Trophoblast cell (in vitro differentiated cells and primary cell): ENCODE measurements at regions not wholly inside any gene's neighbourhood (a gene's known extent, or its start where the extent isn't known, plus 50 kb on each side); places are given as distances from the start of the nearest gene placed in this dataset.
A peak's percentile ranks its signal among the peaks of the same experiment; 100 is the strongest.

Source experiments
- DNase-seq, 2 donors: peaks; one replicate each; pipeline ENCODE4 v3.0.0-alpha.2; 2016
- H2AFZ ChIP-seq: 2 replicates; pipeline ENCODE4 v1.6.1; 2013; ENCODE audit warnings: low read length, moderate library complexity, mild to moderate bottlenecking; ENCODE audit not compliant: insufficient read depth, poor library complexity
- H2AK5ac ChIP-seq: 2 replicates; pipeline ENCODE4 v1.6.1; 2013; ENCODE audit warnings: mild to moderate bottlenecking, low read length
- H2BK120ac ChIP-seq: 2 replicates; pipeline ENCODE4 v1.6.1; 2013; ENCODE audit warnings: low read length, mild to moderate bottlenecking, moderate library complexity; ENCODE audit not compliant: insufficient read depth, poor library complexity
- H2BK12ac ChIP-seq: 2 replicates; pipeline ENCODE4 v1.6.1; 2013; ENCODE audit warnings: mild to moderate bottlenecking, low read length, moderate library complexity
- H2BK5ac ChIP-seq: 2 replicates; pipeline ENCODE4 v1.6.1; 2013; ENCODE audit warnings: low read length, low read depth, moderate library complexity, mild to moderate bottlenecking; ENCODE audit not compliant: poor library complexity
- H3K14ac ChIP-seq: 2 replicates; pipeline ENCODE4 v1.6.1; 2013; ENCODE audit warnings: mild to moderate bottlenecking, low read length
- H3K18ac ChIP-seq: 2 replicates; pipeline ENCODE4 v1.6.1; 2013; ENCODE audit warnings: mild to moderate bottlenecking, low read length
- H3K23ac ChIP-seq: 2 replicates; pipeline ENCODE4 v1.6.1; 2013; ENCODE audit warnings: low read length
- H3K27ac ChIP-seq: 2 replicates; pipeline ENCODE4 v1.5.1; 2013; ENCODE audit warnings: low read depth, mild to moderate bottlenecking, inconsistent platforms, low read length, moderate library complexity
- H3K27me3 ChIP-seq: 2 replicates; pipeline ENCODE4 v1.6.1; 2013; ENCODE audit warnings: inconsistent platforms, mild to moderate bottlenecking, low read length, moderate library complexity; ENCODE audit not compliant: insufficient read depth
- H3K36me3 ChIP-seq, 2 experiments: 1 replicate in 1 of 2; 2 replicates in 1 of 2; pipeline ENCODE4 v1.6.1; 2013; ENCODE audit warnings: low read length in 2 of 2, mild to moderate bottlenecking in 2 of 2, moderate library complexity in 1 of 2; ENCODE audit not compliant: insufficient read depth in 2 of 2, control insufficient read depth in 1 of 2
- H3K4ac ChIP-seq: 2 replicates; pipeline ENCODE4 v1.6.1; 2013; ENCODE audit warnings: low read depth, mild to moderate bottlenecking, low read length, moderate library complexity
- H3K4me1 ChIP-seq, 2 experiments: 1 replicate in 1 of 2; 2 replicates in 1 of 2; pipeline ENCODE4 v1.6.1; 2013; ENCODE audit warnings: low read length in 2 of 2, mild to moderate bottlenecking in 2 of 2, moderate library complexity in 1 of 2; ENCODE audit not compliant: insufficient read depth in 2 of 2, control insufficient read depth in 1 of 2
- H3K4me2 ChIP-seq: 2 replicates; pipeline ENCODE4 v1.6.1; 2013; ENCODE audit warnings: inconsistent platforms, mild to moderate bottlenecking, low read length, moderate library complexity
- H3K4me3 ChIP-seq: 2 replicates; pipeline ENCODE4 v1.5.1; 2013; ENCODE audit warnings: mild to moderate bottlenecking, low read depth, low read length, inconsistent platforms
- H3K79me1 ChIP-seq: one replicate; pipeline ENCODE4 v1.6.1; 2013; ENCODE audit warnings: low read length
- H3K79me2 ChIP-seq: 2 replicates; pipeline ENCODE4 v1.6.1; 2013; ENCODE audit warnings: low read length, mild to moderate bottlenecking; ENCODE audit not compliant: control insufficient read depth, insufficient read depth, poor library complexity
- H3K9ac ChIP-seq: 2 replicates; pipeline ENCODE4 v1.6.1; 2013; ENCODE audit warnings: mild to moderate bottlenecking, low read length
- H3K9me3 ChIP-seq: 2 replicates; pipeline ENCODE4 v1.6.1; 2013; ENCODE audit warnings: low read depth, mild to moderate bottlenecking, control low read depth, inconsistent platforms, low read length; ENCODE audit not compliant: insufficient read depth
- H4K12ac ChIP-seq: 2 replicates; pipeline ENCODE4 v1.6.1; 2013; ENCODE audit warnings: low read depth, mild to moderate bottlenecking, low read length, moderate library complexity
- H4K8ac ChIP-seq: 2 replicates; pipeline ENCODE4 v1.6.1; 2013; ENCODE audit warnings: low read depth, mild to moderate bottlenecking, low read length, moderate library complexity
- H4K91ac ChIP-seq: one replicate; pipeline ENCODE4 v1.6.1; 2013; ENCODE audit warnings: low read depth, mild to moderate bottlenecking, low read length, moderate library complexity
- WGBS: extraction: QIAGEN DNeasy Blood & Tissue Kit; methylation state at CpG from one replicate; pipeline ENCODE4 v1.1.7; 2013; ENCODE audit warnings: missing lambda C conversion rate; ENCODE audit not compliant: insufficient read length, insufficient coverage; ENCODE audit errors: extremely low coverage; 5-methylcytosine and 5-hydroxymethylcytosine counted together

DNA sequence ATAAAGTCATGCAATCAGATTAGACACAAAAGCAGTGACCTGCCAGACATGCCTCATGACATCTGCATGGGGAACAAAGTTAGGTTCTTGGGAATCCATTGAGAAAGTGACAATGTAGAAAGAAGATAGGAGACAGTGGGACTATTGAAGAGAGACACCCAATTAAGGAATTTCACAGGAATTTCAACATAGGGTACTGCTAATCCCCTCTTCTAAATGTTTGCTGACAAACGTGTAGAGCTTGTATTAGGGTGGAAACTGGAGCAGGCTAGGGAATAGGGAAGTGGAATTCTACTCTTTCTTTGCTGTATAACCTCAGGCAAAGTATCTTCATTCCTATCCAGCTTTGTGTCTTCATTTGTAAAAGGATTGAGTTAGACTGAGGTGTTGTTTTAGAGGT, 409.4 kb upstream of the SASH1 start:
- no peak overlapping the region for H3K9ac ChIP-seq
- no peak overlapping the region for H3K14ac ChIP-seq
- no peak for DNase-seq
- H2BK5ac ChIP-seq, result no peak overlapping the region
- no peak overlapping the region for H3K27ac ChIP-seq
- H3K9me3 ChIP-seq, result no peaks in the 10 kb centered on the region
- no peaks in the 10 kb centered on the region for H3K27me3 ChIP-seq
- H3K18ac ChIP-seq, result no peak overlapping the region
- H3K36me3 ChIP-seq, result no peaks in the 10 kb centered on the region
- H2BK12ac ChIP-seq, result no peak overlapping the region
- H3K4me1 ChIP-seq, result peaks cover 4% of the 10 kb centered on the region in 2 experiments
- no peaks in the 10 kb centered on the region for H3K79me2 ChIP-seq
- H2AK5ac ChIP-seq, result no peak overlapping the region
- no peak overlapping the region for H3K4me3 ChIP-seq
- no peak overlapping the region for H3K23ac ChIP-seq
- H2AFZ ChIP-seq, result no peak overlapping the region
- no peaks in the 10 kb centered on the region for H3K79me1 ChIP-seq
- no CpG with 5 or more reads among the region's 1 CpG for WGBS
- no peak overlapping the region for H4K91ac ChIP-seq
- no peak overlapping the region for H4K12ac ChIP-seq
- no peak overlapping the region for H3K4me2 ChIP-seq
- H3K4ac ChIP-seq, result no peak overlapping the region
- H4K8ac ChIP-seq, result no peak overlapping the region
- no peak overlapping the region for H2BK120ac ChIP-seq

DNA sequence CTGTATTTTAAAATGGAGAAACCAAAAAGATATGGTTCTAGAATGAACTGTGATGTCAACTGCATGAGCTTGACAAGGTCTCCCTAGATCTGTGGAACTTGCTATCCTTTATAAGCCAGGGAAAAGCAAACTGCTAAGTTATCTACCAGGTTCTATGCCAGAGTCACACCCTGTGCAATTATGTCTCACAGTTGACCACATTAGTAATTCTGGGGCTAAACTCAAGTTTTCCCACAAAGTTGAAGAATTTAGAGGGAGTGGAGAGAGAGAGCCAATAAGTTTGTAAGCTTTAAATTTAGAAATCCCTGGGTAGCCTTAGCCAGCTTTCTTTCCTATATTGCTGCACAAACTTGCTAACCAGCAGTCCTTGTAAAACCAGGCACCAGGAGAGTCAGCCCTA, 407.0 kb upstream of the SASH1 start:
- H3K18ac ChIP-seq, result no peak overlapping the region
- no peak overlapping the region for H4K12ac ChIP-seq
- H3K9ac ChIP-seq, result no peak overlapping the region
- no peaks in the 10 kb centered on the region for H3K79me2 ChIP-seq
- no peaks in the 10 kb centered on the region for H3K9me3 ChIP-seq
- H3K27ac ChIP-seq, result no peak overlapping the region
- H3K14ac ChIP-seq, result no peak overlapping the region
- H3K36me3 ChIP-seq, result no peaks in the 10 kb centered on the region
- H2BK12ac ChIP-seq, result no peak overlapping the region
- no peak overlapping the region for H3K4me2 ChIP-seq
- no peaks in the 10 kb centered on the region for H3K79me1 ChIP-seq
- no peaks in the 10 kb centered on the region for H3K27me3 ChIP-seq
- H3K23ac ChIP-seq, result no peak overlapping the region
- H3K4ac ChIP-seq, result no peak overlapping the region
- no peak overlapping the region for H4K8ac ChIP-seq
- peaks cover 1 to 3% of the 10 kb centered on the region in 2 experiments for H3K4me1 ChIP-seq
- DNase-seq, result no peak
- no peak overlapping the region for H4K91ac ChIP-seq
- H2AK5ac ChIP-seq, result no peak overlapping the region
- no peak overlapping the region for H2BK120ac ChIP-seq
- H2BK5ac ChIP-seq, result no peak overlapping the region
- H3K4me3 ChIP-seq, result no peak overlapping the region
- H2AFZ ChIP-seq, result no peak overlapping the region

DNA sequence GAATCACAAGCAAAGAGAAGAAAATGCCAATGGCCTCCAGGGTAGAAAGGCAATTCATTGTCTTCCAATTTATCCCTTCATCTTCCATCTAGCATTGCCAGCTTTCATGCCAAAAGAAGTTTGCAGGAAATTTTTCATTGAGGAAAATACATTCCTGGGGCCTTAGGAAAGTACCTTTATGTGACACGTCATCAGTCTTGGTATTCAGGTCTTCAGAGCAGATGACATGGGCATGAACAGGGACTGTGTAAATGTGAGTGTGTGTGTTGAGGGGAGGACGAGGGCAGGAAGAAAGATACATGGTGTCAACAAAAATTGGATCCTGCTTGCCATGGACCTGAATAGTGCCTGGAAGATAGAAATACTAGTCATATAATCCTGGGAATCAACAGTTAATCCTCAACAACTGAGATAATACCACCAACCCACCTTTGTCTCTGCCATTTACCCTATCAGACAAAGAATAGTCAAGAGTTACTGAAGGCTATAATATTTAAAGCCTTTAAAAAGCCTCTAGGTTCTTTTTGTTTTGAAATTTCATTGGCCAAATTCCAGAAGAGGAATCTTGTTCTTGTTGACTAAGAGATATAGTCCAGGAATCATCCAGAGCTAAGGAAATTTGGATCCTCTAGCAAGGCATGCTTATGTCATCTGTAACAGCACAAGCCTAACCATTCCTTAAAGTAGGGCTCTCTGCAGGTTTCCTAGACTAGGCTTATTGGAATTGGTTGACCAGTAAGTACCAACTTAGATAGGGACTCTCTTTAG, 405.8 kb upstream of the SASH1 start:
- DNase-seq, result peak in 1 of 2 donors; percentile 21
- no peak overlapping the region for H2BK5ac ChIP-seq
- WGBS, result no CpG with 5 or more reads among the region's 2 CpGs

DNA sequence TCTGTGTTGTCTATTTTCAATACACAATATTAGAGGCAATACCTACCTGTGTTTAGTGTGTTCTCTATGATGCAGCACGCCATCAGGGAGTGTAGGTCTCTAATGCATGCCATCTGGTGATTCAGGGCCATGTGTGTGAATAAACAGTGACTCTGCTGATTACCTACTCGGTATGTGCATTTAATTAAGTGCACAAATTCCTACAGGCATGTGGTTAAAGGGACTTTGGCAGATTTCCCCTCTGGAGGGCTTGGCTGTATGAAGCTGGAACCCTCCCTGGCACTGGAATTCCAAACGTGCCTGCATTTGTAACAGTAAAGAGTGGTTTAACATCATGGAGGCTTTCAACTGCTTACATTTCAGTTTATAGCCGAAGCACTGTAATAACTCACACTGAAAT, 401.5 kb upstream of the SASH1 start:
- no peak overlapping the region for H3K4me2 ChIP-seq
- H2BK120ac ChIP-seq, result no peak overlapping the region
- no peak overlapping the region for H3K14ac ChIP-seq
- H3K9me3 ChIP-seq, result no peaks in the 10 kb centered on the region
- no CpG with 5 or more reads among the region's 4 CpGs for WGBS
- H3K4me3 ChIP-seq, result no peak overlapping the region
- no peak overlapping the region for H2BK12ac ChIP-seq
- no peak overlapping the region for H4K12ac ChIP-seq
- H2AFZ ChIP-seq, result no peak overlapping the region
- H3K23ac ChIP-seq, result no peak overlapping the region
- no peaks in the 10 kb centered on the region for H3K27me3 ChIP-seq
- no peak overlapping the region for H2AK5ac ChIP-seq
- no peak overlapping the region for H4K91ac ChIP-seq
- H3K4ac ChIP-seq, result no peak overlapping the region
- no peak overlapping the region for H3K18ac ChIP-seq
- no peaks in the 10 kb centered on the region for H3K79me1 ChIP-seq
- H2BK5ac ChIP-seq, result no peak overlapping the region
- DNase-seq, result no peak
- H3K36me3 ChIP-seq, result no peaks in the 10 kb centered on the region
- peaks cover 0 to 2% of the 10 kb centered on the region in 2 experiments for H3K4me1 ChIP-seq
- no peak overlapping the region for H3K27ac ChIP-seq
- no peak overlapping the region for H4K8ac ChIP-seq
- H3K9ac ChIP-seq, result no peak overlapping the region
- H3K79me2 ChIP-seq, result no peaks in the 10 kb centered on the region

More for the DNA sequence above, 405.8 kb upstream of the SASH1 start:
- no peaks in the 10 kb centered on the region for H3K9me3 ChIP-seq
- H2AFZ ChIP-seq, result no peak overlapping the region
- no peak overlapping the region for H3K23ac ChIP-seq
- H3K9ac ChIP-seq, result no peak overlapping the region
- H4K8ac ChIP-seq, result no peak overlapping the region
- no peak overlapping the region for H2BK12ac ChIP-seq
- H2AK5ac ChIP-seq, result no peak overlapping the region
- no peak overlapping the region for H4K12ac ChIP-seq
- H3K79me1 ChIP-seq, result no peaks in the 10 kb centered on the region
- no peak overlapping the region for H2BK120ac ChIP-seq
- no peak overlapping the region for H4K91ac ChIP-seq
- H3K4me1 ChIP-seq, result peaks cover 2% of the 10 kb centered on the region in 2 experiments
- no peak overlapping the region for H3K27ac ChIP-seq
- H3K4me3 ChIP-seq, result no peak overlapping the region
- no peaks in the 10 kb centered on the region for H3K79me2 ChIP-seq
- H3K36me3 ChIP-seq, result no peaks in the 10 kb centered on the region
- H3K27me3 ChIP-seq, result no peaks in the 10 kb centered on the region
- no peak overlapping the region for H3K4ac ChIP-seq
- no peak overlapping the region for H3K4me2 ChIP-seq
- H3K18ac ChIP-seq, result no peak overlapping the region
- H3K14ac ChIP-seq, result no peak overlapping the region
